Right forelimb (tissue), 1 donor: ENCODE measurements at regions not wholly inside any gene's neighbourhood (a gene's known extent, or its start where the extent isn't known, plus 50 kb on each side); places are given as distances from the start of the nearest gene placed in this dataset.

Source experiments
- DNase-seq: peaks from one replicate; pipeline ENCODE4 v3.0.0-alpha.2; 2018

DNA sequence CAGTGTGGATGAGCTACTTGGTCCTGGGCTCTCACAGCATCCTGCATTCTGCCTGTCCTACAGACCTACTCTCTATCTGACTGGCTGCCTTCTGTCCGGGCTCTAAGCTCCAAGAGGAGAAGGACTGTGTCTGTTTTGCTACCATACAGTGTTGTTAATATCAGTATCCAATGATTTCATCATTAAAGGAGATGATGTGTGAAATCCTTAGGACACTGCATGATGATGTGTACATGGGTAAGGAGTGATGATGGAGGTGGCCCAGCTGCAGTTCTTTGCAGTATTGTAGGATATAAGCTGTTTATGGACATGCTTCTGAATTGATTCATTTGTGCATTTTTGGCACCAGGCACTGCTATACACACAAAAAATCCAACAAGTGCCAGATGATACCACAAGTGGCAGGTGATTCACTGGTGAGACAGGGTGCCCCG is 536.9 kb upstream of the CDH11 start:
- no peak for DNase-seq

DNA sequence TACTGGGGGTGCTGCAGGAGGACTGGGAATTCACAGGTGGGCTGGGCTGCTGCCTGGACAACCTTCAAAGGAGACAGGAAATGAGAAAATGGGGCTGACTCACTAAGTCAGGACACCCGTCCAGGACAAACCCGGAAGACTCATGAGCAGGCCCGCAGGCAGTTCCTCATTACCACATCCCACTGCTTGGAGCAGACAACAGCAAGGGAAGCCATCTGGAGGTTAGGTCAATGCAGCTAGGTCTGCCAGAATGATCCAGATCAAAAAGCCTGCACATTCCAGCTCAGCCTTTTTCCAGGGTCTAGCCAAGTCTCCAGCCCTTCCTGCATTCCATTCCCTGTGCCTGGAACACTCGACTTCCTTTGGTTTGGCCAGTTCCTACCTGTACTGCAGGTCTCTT is 536.5 kb upstream of the CDH11 start:
- DNase-seq: peak; percentile 61

DNA sequence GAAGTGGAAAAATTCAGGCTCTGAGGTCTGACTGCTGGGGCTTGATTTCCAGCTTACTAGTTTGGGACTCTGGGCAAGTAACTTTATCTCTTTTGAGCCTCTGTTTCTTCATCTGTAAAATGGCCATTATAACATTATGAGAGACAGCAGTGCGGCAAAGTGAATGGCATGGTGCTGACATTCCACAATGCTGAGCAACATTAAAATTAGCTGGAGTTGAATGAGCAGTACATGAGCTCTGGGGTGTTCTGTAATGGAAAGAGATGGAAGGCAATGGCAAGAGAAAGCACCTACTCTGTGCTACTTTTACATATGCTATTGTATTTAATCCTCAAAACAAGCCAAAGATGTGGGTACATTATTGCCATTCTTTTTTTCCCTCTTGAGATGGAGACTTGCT is 535.7 kb upstream of the CDH11 start:
- DNase-seq: no peak

DNA sequence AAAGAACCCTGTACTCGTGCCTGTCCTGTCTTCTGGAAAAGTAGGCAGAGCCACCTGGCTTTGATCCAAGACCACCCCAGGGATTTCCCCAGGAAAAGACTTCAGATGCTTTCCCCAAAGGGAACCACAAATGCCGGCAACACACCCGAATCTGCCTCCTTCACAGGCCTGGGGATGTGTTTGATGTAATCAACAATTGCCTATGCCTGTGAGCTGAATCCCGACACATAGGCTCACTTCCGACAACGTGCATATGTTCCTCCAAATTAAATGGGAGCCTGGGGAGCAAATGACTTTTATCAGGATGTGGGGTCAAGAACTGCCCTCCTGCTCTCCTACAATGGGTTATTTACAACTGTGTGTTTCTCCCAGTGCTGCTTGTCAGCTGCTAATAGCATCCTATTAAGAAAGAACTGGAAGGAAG is 535.2 kb upstream of the CDH11 start:
- no peak for DNase-seq

DNA sequence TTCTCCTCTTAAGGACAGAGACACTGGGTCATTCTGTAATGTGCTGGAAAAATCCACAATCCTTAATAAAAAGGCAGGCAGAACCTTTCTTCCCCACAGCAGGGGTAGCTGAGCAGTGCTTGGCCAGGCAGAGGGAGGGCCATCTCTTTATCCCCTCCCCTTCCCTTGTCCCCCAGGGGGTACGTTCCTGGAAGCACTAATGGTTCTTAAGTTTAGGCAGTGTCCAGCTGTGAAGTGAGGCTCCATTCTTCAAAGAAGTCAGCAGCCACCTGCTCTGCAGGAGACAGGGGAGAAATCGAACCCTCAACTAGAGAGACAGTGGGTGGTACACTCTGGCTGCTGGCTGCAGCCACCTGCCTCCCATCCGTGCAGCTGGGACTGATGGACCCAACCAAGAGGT is 533.9 kb upstream of the CDH11 start:
- no peak for DNase-seq

DNA sequence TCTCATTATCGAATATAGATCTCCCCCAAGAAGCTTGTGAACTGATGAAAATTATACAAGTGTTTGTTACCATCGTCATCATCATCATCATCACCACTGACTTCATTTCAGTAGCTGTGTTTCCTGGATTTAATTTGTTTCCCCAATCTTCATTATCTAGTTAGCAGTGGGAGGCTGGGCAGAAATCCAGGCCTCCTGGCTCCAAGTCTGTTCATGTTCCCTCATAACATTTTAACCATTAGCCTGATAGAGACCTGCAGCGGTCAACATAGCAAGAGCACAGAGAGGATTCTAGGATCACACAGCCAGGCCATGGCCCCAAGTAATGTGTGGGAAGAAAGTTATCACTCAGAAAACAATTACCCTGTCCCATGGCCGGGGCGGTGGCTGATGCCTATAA is 526.2 kb upstream of the CDH11 start:
- DNase-seq: no peak

DNA sequence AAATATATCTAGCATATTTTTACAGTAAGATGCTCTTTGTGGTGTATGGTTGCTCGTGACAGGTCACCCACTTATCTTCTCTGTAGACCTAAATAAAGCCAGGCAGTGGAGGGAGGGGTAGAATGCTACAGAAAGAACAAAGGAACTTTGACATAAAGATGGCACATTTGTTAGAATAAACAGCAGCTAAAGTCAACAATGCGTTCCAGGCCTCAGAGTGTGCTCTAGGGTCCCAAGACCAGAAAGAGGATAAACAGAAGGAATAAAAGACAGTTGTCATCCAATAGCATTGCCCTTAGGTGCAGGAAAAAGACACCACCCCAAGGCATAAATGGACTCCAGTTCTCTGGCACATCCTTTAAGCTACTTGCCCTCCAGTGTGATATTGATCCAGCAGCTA is 523.0 kb upstream of the CDH11 start:
- DNase-seq: no peak

DNA sequence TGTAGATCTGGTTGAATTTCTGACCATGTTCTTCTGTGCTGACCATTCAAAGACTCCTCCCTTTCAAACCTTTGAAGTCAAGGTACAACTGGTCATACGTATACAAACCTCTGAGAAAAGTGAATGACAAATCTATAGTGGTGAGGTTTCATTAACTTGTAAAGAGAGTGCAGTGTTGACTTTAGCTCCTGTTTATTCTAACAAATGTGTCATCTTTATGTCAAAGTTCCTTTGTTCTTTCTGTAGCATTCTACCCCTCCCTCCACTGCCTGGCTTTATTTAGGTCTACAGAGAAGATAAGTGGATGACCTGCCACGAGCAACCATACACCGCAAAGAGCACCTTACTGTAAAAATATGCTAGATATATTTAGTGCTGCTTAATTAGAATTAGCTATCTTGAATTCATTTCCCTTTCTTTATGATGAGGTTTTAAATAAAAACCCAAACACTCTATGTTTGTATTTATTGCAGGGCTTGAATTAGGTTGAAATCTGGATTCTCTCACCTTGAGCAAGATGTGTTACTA is 520.0 kb upstream of the CDH11 start:
- no peak for DNase-seq

DNA sequence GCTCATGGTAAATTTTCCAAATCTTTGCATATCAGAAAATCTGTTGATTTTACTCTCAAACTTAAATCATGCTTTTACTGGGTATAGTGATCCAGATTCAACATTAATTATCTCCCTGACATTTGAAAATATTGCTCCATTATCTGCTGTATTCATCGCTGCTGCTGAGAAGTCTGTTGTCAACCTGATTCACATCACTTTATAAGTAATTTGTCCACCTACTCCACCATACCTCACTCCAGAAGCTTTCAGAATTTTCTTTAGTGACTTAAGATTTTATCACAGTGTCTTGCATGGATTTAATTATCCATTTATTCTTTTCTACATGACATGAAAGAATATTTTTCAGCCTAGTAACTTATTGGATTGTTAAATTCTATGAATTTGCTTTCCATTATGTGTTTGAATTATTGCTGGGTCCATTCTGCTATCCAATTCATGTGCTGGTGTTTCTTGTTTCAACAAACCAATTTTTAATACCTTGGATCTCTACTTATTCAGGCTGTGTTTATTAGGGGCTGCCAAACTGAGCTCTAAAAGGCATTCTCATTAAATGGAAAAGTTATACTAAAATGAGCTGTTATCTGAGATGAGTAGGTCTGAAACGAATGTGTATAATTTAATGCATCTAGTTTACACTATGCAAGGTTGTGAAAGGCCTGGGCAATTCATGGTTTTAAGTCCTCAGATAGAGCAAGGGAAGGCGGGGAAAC is 519.3 kb upstream of the CDH11 start:
- DNase-seq: no peak

DNA sequence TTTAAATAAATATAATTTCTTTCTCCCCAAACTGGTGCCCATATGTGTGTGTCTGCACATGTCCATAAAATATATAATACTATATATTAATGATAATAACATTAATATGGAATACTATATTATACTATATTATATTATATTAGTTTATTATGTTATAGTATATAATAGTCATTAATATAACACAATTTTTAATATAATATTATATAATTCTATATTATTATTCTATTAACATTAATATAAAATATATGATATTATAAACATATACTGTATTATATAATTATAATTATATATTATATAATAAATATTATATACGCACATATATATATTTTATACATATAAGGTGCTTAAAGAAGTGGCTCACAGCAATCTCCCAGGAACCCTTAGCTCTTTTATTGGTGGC is 513.0 kb upstream of the CDH11 start:
- no peak for DNase-seq

DNA sequence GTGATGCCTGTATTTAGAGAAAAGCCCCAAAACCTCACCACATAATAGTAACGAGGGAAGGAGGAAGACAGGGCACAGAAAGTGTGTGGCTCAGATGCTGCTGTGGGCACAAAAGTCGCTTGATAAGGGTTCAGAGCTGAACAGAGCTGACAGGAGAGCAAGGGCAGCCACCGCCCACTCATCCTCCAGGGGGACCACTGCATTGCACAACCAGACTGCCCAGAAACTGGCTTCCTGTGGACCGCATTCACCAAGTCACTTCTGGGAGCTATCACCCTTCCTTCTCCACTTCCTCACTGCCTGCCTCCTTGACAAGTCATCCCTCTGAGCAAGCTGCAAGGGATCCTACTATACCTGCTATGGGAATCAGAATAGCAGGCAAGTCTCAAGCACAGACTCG is 512.4 kb upstream of the CDH11 start:
- DNase-seq: no peak

DNA sequence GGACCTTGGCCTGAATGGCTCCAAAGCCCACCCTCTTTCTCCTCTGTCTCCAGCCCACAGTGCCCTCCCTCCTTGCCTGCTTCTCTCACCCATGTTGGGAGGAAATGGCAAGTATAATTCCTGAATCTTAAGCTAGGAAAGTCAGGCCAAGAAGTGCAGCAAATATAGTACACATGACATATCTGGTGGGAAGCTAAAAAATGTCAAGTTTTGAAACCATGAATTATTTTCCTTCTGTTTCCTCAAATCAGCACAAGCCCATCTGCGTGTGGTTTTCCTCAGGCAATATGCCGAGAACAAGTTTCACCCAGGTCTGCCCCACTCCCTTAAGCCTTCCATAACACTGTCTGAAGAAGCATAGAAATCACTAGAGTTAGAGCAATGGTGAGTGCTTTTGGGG is 502.8 kb upstream of the CDH11 start:
- DNase-seq: no peak

DNA sequence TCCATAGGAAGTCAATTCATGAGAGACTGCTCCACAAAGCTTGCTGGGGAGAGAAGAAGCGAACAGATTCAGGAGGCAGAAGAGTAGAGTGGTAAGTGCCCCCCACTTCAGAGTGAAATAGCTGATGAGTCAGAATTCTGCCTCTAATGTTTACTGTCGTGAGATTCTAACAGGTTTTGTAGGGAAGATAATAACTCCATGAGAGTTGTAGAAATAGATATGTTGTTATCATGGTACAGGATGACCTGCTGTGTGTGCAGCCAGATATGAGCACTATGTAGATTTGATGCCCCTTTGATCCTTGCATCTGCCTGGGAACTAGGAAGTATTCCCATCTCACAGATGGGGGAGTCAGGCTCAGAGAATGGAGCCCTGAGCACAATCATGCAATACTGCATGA is 502.4 kb upstream of the CDH11 start:
- no peak for DNase-seq

DNA sequence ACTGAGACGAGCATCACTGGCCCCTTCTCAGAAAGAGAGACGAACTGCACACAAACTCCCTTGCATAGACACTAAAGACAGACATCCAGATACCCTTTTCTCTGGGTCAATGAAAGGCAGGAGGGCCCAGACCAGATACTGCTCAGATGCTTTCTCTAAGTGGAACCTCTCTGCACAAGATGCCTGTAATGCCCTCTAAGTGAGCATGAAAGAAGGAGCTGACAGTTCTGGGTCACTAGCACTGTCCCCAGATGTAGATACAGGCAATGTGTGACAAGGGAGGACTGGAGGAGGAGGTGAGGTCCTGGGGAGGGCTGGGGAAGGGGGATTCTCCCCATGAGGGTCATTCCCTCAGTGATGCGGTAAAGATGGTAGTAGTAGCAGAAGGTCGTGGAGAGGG is 501.0 kb upstream of the CDH11 start:
- no peak for DNase-seq

DNA sequence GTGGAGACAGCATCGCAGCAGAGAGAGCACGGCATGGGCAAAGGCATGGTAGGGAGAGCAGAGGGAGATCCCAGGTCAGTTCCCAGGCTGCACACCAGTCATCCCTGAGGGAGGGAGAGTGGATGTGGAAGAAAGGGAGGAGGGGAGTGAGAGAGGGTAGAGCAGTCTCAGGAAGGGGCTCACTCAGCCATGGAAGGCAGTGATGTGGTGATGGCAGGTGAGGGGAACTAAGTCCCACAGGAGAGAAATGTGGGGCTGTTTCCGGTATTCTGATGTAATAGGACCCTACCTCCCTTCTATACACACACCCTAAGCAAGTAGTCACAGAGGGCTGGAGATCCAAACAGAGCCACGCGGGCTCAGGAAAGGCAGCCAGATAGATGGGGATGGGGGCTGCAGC is 500.3 kb upstream of the CDH11 start:
- DNase-seq: no peak

DNA sequence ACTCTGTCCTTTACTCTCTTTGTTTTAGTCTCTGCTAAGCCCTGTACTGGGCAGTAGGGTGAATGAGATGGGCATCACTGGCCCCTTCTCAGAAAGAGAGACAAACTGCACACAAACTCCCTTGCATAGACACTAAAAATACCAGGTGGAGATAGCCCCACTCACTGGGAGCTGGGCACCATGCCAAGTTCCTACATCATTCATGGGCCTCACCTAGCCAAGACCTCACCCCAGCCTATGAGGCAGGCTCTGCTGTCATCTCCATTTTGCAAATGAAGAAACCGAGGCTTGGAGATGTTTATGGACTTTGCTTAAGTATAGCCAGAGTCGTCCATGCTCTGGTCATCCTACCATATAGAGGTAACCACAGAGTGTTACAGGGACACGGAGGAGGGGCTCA is 499.8 kb upstream of the CDH11 start:
- DNase-seq: no peak

DNA sequence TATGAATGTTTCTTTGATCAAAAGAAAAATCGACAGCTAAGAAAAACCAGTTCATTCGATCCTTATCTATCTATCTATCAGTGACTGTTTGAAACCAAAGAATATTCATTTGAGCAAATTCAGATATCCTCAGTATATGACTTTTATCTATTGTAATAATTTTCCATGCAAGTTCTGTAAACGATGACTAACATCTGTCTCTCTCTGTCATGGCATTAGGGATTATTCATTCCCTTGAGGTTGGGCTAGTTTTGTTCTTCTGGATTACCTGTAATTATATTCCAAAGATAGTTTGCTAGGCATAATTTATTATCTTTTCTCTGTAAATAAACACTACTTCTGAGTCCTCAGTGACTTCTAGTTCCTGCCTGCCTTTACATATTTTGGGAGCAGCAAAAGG is 497.7 kb upstream of the CDH11 start:
- DNase-seq: no peak

DNA sequence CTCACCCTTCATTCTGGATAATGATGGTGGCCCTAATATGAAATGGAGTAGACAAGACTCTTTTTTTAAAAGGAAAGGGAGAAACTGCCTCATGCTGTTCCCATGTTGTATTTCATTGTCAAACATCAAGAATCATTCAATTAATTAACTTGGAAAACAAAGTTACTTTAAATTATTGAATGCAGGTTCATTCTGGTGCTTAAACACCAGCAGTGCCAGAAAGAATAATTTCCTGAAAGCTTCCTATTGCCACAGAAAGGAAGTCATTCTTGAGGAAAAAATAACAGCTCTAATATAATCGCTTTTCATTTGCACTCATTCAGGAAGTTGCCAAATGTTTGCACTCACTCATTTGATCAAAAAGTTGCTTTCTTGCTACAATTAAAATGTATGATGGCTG is 497.1 kb upstream of the CDH11 start:
- DNase-seq: no peak

DNA sequence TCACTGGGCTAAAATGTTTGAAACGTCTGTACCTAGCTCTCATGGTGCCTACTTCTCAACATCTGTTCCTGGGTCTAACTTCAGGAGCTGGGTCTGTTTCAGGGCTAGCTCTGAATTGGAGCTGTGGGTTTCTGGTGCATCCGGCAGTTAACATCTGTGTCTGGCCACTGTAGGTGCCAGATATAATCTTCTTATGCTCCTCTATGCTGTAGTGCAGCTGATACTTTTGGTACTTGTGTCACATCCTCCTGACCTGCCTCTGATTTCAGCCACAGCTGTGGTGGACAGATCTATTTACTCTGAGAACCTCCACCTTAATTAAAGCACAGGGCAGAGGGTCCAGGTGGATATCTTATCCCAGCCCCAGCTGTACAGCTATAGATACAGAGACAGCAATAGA is 496.5 kb upstream of the CDH11 start:
- DNase-seq: no peak

DNA sequence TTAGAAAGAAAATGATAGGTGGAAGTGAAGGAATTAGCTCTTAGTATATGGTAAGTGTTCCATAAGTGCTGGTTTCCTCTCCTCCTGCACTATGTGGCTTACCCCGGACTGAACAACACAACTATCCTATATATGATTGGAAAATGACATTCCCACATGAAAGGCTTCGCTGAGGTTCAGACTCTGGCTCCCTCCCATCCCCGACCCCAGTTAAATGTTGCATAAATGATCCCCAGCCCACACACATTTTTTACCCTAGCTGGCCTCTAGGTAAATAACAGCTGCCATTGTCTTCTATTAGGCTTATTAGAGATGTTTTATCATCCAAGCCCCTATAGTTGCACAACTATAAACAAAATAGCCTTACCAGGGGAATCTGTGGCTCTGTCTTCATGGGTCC is 495.6 kb upstream of the CDH11 start:
- no peak for DNase-seq

DNA sequence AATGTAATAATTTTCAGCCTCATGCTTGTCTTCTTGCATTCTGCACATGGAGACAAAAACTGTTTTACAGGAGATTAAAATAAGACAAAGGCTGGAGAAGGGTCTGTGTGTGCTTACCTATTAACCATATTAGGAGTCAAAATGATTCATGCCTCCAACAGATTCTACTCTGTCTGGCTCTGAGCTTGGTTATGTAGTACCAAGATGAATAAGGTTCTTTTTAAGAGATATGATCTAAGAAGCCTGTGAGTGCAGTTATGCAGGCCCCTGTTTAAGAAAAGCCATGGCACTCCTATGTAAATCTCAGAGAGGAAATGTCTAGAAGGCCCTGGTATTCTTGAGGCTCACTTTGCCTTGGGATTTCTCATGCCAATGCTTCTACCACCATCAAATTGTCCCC is 486.6 kb upstream of the CDH11 start:
- DNase-seq: no peak

DNA sequence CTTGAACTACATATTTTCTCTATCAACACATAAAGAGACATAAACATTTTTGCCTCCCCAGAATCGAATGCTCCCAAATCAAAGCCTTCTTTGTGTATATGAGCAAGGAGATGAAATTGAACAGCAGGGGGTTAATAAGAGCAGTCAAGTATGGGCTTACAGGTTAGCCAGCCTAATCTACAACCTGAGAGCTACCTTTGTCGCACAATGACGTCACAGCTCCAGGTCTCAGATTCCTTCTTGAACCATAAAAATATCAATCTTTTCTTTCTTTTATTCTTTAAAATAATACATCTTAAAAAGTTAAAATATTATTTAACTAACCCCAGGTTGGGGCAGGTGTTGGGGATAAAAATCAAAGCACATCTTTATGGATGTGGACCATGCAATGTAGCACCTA is 482.9 kb upstream of the CDH11 start:
- DNase-seq: no peak

DNA sequence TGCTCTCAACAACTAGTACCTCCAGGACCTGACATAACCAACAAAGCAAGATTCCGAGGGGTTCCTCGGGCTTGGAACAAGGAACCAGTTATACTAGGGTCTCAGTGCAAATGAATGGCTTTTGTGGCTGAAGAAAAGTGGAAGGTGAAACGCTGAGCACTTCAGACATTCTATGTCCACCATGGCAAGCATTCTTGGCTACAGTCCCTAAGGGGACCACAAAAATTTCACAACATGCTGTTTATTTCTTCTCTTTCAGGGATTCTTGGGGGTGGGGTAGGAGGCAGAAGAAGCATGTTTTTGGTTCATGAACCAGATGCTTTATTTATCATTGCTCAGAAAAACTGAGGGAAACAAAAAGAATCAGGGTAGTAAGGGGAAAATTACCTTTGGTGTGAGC is 479.9 kb upstream of the CDH11 start:
- DNase-seq: no peak

DNA sequence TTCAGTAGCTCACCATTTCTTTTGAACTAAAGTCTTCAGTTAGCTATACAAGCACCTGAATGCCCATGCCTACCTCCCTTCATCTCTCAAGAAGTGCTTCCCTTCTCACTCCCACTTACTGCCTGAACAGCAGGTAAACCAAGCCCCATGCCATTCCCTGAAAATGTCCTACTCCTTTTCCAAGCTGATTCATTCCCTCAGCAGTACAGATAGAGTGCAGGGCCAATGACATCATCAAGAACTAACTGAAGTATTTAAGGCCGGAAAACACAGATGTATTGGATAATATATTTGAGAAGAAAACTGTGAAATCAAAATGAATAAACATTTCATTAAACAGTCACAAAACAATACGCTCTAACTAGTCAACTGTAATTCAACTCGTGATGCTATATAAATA is 478.8 kb upstream of the CDH11 start:
- no peak for DNase-seq

DNA sequence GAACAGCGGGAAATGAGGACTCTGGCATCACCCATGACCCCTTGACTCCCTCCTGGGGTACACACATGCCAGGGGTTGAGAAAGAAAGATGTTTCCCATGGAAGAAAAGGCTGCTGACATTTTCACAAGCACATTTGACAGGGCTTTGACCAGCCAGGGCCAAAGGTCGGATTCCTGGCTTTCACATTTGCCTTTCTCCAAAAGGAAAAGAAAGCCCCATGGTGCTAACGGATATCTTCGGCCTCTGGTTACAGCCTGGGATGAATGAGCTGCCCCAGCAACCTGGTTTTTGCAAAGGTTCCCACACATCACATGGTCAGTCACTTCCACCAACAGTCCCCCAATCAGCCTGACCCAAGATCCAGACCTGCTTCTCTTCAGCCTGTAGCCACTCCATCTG is 478.2 kb upstream of the CDH11 start:
- no peak for DNase-seq
